ENCODE measurements at regions not wholly inside any gene's neighbourhood (a gene's known extent, or its start where the extent isn't known, plus 50 kb on each side); places are given as distances from the start of the nearest gene placed in this dataset.
"Not testable (repeated sequence)": the region's sequence is repeated elsewhere in the genome, so short reads cannot be mapped to it uniquely, and the experiment has no call there.

DNA sequence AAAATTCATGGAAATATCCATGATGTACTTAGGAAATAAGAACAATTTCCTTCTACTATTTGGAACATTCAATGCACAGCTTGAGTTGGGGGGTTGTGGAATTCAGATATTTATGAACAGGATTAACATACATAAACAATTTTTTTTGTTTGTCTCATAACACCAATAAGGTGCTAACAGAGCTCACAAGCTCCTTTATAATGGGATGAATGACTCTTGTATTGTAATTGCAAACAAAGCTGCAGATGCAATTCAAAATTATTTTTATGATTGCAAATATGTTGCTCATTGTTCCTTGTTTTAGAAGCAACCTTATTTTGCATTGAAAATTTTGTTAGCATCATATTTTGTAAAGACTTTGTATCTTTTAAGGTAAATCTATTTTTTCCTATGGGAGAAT is 265.7 kb downstream of the PCDH17 start:
- no peak for TF ChIP-seq ZNF138 (tag by site-specific recombination; IDR thresholded peaks at IDR 0.05; ENCODE audit: borderline replicate concordance)
- TF ChIP-seq ZFP41 (tag by site-specific recombination; IDR thresholded peaks at IDR 0.05; ENCODE audit: borderline replicate concordance) = no peak
- TF ChIP-seq, protein P1, sequence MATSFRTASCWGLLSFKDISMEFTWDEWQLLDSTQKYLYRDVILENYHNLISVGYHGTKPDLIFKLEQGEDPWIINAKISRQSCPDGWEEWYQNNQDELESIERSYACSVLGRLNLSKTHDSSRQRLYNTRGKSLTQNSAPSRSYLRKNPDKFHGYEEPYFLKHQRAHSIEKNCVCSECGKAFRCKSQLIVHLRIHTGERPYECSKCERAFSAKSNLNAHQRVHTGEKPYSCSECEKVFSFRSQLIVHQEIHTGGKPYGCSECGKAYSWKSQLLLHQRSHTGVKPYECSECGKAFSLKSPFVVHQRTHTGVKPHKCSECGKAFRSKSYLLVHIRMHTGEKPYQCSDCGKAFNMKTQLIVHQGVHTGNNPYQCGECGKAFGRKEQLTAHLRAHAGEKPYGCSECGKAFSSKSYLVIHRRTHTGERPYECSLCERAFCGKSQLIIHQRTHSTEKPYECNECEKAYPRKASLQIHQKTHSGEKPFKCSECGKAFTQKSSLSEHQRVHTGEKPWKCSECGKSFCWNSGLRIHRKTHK (tag by site-specific recombination; IDR thresholded peaks at IDR 0.05) = no peak
- TF ChIP-seq, protein P2, sequence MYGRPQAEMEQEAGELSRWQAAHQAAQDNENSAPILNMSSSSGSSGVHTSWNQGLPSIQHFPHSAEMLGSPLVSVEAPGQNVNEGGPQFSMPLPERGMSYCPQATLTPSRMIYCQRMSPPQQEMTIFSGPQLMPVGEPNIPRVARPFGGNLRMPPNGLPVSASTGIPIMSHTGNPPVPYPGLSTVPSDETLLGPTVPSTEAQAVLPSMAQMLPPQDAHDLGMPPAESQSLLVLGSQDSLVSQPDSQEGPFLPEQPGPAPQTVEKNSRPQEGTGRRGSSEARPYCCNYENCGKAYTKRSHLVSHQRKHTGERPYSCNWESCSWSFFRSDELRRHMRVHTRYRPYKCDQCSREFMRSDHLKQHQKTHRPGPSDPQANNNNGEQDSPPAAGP (tag by site-specific recombination; IDR thresholded peaks at IDR 0.05) = no peak
- no peak for TF ChIP-seq ZNF366 (tag by site-specific recombination; conservative IDR thresholded peaks at IDR 0.05)
- TF ChIP-seq, protein P3, sequence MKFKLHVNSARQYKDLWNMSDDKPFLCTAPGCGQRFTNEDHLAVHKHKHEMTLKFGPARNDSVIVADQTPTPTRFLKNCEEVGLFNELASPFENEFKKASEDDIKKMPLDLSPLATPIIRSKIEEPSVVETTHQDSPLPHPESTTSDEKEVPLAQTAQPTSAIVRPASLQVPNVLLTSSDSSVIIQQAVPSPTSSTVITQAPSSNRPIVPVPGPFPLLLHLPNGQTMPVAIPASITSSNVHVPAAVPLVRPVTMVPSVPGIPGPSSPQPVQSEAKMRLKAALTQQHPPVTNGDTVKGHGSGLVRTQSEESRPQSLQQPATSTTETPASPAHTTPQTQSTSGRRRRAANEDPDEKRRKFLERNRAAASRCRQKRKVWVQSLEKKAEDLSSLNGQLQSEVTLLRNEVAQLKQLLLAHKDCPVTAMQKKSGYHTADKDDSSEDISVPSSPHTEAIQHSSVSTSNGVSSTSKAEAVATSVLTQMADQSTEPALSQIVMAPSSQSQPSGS (tag by site-specific recombination; IDR thresholded peaks at IDR 0.05; ENCODE audit: low read depth) = no peak
- TF ChIP-seq ZNF341 (tag by site-specific recombination; IDR thresholded peaks at IDR 0.05; ENCODE audit: low read depth) = no peak
- no peak for TF ChIP-seq ZNF629 (tag by site-specific recombination; IDR thresholded peaks at IDR 0.05)
- no peak for TF ChIP-seq ZNF114 (tag by site-specific recombination; IDR thresholded peaks at IDR 0.05)
- no peak for TF ChIP-seq ZNF155 (tag by site-specific recombination; IDR thresholded peaks at IDR 0.05)
- no peak for TF ChIP-seq HOXD13 (CRISPR knock-in tag; IDR thresholded peaks at IDR 0.05; ENCODE audit: borderline replicate concordance)
- no peak for TF ChIP-seq ZNF677 (tag by site-specific recombination; IDR thresholded peaks at IDR 0.05)
- TF ChIP-seq ZNF623 (tag by site-specific recombination; IDR thresholded peaks at IDR 0.05) = no peak
- TF ChIP-seq ZNF394 (tag by site-specific recombination; IDR thresholded peaks at IDR 0.05; ENCODE audit: borderline replicate concordance) = no peak
- no peak overlapping the region for H3K4me3 ChIP-seq (ENCODE audit: low read depth, low read length)
- CTCF ChIA-PET = no interaction called here
- H3K9me3 ChIP-seq (ENCODE audit: control insufficient read depth, insufficient read depth, low read depth, low read length) = no peaks in the 10 kb centered on the region
- H3K27ac ChIP-seq (ENCODE audit: extremely low read depth, low read depth, low read length) = no peak overlapping the region
- no peaks in the 10 kb centered on the region for H3K36me3 ChIP-seq (ENCODE audit: control insufficient read depth in 2 of 2, insufficient read depth in 1 of 2, low read length in 2 of 2)
- POLR2A ChIA-PET = no interaction called here
- no peaks in the 10 kb centered on the region for H3K4me1 ChIP-seq (ENCODE audit: control insufficient read depth, insufficient read depth, low read length)

DNA sequence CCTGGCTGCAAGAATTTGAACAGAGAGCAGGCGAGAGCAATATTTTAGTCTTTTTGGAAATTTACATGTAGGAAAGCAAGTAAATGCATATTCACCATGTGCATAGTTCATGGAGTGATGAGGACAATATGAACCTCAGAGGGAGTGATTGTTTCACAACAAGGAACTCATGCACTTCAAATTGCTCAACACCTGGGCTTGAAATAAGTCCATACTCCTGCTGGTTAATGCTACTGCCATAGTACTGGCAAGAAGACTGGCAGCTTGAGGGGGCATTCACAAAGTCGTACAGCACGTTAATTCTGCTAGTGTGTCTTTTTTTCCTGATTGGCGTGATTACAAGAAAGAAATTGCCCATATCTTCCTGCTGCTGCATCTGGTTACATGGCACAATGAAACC is 267.6 kb downstream of the PCDH17 start:
- TF ChIP-seq ZNF654 (tag by site-specific recombination; IDR thresholded peaks at IDR 0.05; ENCODE audit: low read depth) = no peak
- TF ChIP-seq ZNF394 (tag by site-specific recombination; IDR thresholded peaks at IDR 0.05; ENCODE audit: borderline replicate concordance) = no peak
- TF ChIP-seq ZNF529 (tag by site-specific recombination; IDR thresholded peaks at IDR 0.05; ENCODE audit: insufficient replicate concordance) = no peak
- no peak for TF ChIP-seq ZNF560 (tag by site-specific recombination; IDR thresholded peaks at IDR 0.05; ENCODE audit: borderline replicate concordance)
- TF ChIP-seq ZNF561 (tag by site-specific recombination; IDR thresholded peaks at IDR 0.05; ENCODE audit: borderline replicate concordance) = no peak
- TF ChIP-seq SCRT2 (tag by site-specific recombination; IDR thresholded peaks at IDR 0.05) = no peak
- TF ChIP-seq, protein P4, sequence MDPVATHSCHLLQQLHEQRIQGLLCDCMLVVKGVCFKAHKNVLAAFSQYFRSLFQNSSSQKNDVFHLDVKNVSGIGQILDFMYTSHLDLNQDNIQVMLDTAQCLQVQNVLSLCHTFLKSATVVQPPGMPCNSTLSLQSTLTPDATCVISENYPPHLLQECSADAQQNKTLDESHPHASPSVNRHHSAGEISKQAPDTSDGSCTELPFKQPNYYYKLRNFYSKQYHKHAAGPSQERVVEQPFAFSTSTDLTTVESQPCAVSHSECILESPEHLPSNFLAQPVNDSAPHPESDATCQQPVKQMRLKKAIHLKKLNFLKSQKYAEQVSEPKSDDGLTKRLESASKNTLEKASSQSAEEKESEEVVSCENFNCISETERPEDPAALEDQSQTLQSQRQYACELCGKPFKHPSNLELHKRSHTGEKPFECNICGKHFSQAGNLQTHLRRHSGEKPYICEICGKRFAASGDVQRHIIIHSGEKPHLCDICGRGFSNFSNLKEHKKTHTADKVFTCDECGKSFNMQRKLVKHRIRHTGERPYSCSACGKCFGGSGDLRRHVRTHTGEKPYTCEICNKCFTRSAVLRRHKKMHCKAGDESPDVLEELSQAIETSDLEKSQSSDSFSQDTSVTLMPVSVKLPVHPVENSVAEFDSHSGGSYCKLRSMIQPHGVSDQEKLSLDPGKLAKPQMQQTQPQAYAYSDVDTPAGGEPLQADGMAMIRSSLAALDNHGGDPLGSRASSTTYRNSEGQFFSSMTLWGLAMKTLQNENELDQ (tag by site-specific recombination; IDR thresholded peaks at IDR 0.05; ENCODE audit: low read depth) = no peak
- TF ChIP-seq ZNF37A (tag by site-specific recombination; IDR thresholded peaks at IDR 0.05) = no peak
- TF ChIP-seq, protein P5, sequence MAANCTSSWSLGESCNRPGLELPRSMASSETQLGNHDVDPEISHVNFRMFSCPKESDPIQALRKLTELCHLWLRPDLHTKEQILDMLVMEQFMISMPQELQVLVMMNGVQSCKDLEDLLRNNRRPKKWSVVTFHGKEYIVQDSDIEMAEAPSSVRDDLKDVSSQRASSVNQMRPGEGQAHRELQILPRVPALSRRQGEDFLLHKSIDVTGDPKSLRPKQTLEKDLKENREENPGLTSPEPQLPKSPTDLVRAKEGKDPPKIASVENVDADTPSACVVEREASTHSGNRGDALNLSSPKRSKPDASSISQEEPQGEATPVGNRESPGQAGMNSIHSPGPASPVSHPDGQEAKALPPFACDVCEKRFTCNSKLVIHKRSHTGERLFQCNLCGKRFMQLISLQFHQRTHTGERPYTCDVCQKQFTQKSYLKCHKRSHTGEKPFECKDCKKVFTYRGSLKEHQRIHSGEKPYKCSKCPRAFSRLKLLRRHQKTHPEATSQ (tag by site-specific recombination; IDR thresholded peaks at IDR 0.05) = no peak
- H3K4me1 ChIP-seq (ENCODE audit: control insufficient read depth, insufficient read depth, low read length) = no peaks in the 10 kb centered on the region
- H3K36me3 ChIP-seq (ENCODE audit: control insufficient read depth in 2 of 2, insufficient read depth in 1 of 2, low read length in 2 of 2) = no peaks in the 10 kb centered on the region
- CTCF ChIA-PET = no interaction called here
- no peak overlapping the region for H3K4me3 ChIP-seq (ENCODE audit: low read depth, low read length)
- POLR2A ChIA-PET = no interaction called here
- H3K27ac ChIP-seq (ENCODE audit: extremely low read depth, low read depth, low read length) = no peak overlapping the region
- H3K9me3 ChIP-seq (ENCODE audit: control insufficient read depth, insufficient read depth, low read depth, low read length) = no peaks in the 10 kb centered on the region

DNA sequence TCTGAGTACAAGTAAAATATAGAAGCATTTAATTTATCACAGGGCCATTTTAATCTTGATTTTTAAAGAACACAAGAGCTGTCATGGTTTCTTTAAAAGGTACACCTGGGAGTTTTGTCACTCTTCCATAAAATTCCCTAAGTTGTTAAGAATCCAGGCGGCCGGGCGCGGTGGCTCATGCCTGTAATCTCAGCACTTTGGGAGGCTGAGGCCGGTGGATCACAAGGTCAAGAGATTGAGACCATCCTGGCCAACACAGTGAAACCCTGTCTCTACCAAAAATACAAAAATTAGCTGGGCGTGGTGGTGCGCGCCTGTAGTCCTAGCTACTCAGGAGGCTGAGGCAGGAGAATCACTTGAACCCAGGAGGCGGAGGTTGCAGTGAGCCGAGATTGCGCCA is 278.3 kb downstream of the PCDH17 start:
- POLR2A ChIA-PET; H3K4me1 ChIP-seq (ENCODE audit: control insufficient read depth, insufficient read depth, low read length); H3K4me3 ChIP-seq (ENCODE audit: low read depth, low read length); H3K27ac ChIP-seq (ENCODE audit: extremely low read depth, low read depth, low read length); H3K36me3 ChIP-seq (ENCODE audit: control insufficient read depth in 2 of 2, insufficient read depth in 1 of 2, low read length in 2 of 2); CTCF ChIA-PET; H3K9me3 ChIP-seq (ENCODE audit: control insufficient read depth, insufficient read depth, low read depth, low read length): not testable (repeated sequence)

Data from HEK293 (cell line).